K562 (cell line): ENCODE measurements at regions not wholly inside any gene's neighbourhood (a gene's known extent, or its start where the extent isn't known, plus 50 kb on each side); places are given as distances from the start of the nearest gene placed in this dataset.

Source experiments
- CHCHD3 ChIP-seq: fragments of 250-450 bp; sonication (Bioruptor Pico); IDR thresholded peaks from 2 replicates; pipeline ENCODE4 v2.1.2; 2022; ENCODE audit warnings: mild to moderate bottlenecking
- HDAC2 ChIP-seq: fragments of 450-650 bp; IDR thresholded peaks from 2 replicates; pipeline ENCODE4 v1.6.1; 2016; ENCODE audit warnings: mild to moderate bottlenecking
- JUN ChIP-seq, 2 experiments: sonication (generic) in 1 of 2; formaldehyde crosslinking in 1 of 2; IDR thresholded peaks; 2 replicates each; pipeline versions ENCODE4 v1.6.1 to v1.8.0; 2012 to 2022; ENCODE audit warnings: borderline replicate concordance in 2 of 2, mild to moderate bottlenecking in 2 of 2, improper control_type of control experiment in 1 of 2, low read depth in 1 of 2, low read length in 1 of 2, missing genetic modification reagents in 1 of 2
- ZNF174 ChIP-seq: fragments of 250-450 bp; sonication (Bioruptor Pico); IDR thresholded peaks from 2 replicates; pipeline ENCODE4 v1.4.0; 2020; ENCODE audit warnings: mild to moderate bottlenecking

DNA sequence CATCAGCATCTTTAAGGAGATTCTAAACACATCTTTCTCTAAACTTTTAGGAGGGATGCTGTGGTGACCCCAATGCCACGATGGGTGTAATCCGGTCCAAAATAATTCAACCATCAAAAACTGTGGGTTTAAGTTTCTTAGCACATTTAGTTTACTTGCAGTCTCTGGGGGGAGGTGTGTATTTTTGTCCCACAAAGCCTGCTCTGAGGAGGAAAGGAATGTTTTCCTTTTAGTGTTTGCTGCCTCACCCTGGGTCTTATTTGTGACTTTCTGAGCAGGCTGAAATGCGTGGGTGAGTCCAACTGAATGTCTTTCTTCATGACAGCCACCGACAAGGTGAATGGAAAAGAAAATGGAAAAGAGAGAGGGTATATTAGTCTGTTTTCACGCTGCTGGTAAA lies 1324.7 kb downstream of the AACS start:
- TF ChIP-seq ZNF174 (CRISPR knock-in tag) (no peak), HDAC2 (no peak), CHCHD3 (CRISPR knock-in tag) (no peak), JUN (IDR thresholded peaks at IDR 0.05; ENCODE audit: borderline replicate concordance, low read depth, low read length) (no peak), JUN (CRISPR knock-in tag; IDR thresholded peaks at IDR 0.05; ENCODE audit: borderline replicate concordance) (no peak)
